ENCODE measurements at regions not wholly inside any gene's neighbourhood (a gene's known extent, or its start where the extent isn't known, plus 50 kb on each side); places are given as distances from the start of the nearest gene placed in this dataset.

- no peak for DNase-seq (ENCODE audit: low read depth in 1 of 2, low spot score in 1 of 2)
- Histone ChIP-seq H3K27ac (replicated peaks) (no peak overlapping the region), H3K4me3 (replicated peaks; ENCODE audit: insufficient read depth, low read length) (no peak overlapping the region), H3K27me3 (ENCODE audit: insufficient read depth, poor library complexity, severe bottlenecking) (no peaks in the 10 kb centered on the region)
- TF ChIP-seq CTCF (IDR thresholded peaks at IDR 0.05; ENCODE audit: insufficient read depth, low read length) (no peak), SPI1 (IDR thresholded peaks at IDR 0.05; ENCODE audit: borderline replicate concordance, low read depth) (no peak), GABPA (IDR thresholded peaks at IDR 0.05; ENCODE audit: low read depth) (no peak), REST (IDR thresholded peaks at IDR 0.05; ENCODE audit: insufficient replicate concordance, low read depth) (no peak), POLR2AphosphoS5 (IDR thresholded peaks at IDR 0.05; ENCODE audit: low read depth) (no peak)
Measured at GRCh38 chr5:115389799-115390382, 93.4 kb upstream of the CCDC112 start.

- TF ChIP-seq REST (IDR thresholded peaks at IDR 0.05; ENCODE audit: insufficient replicate concordance, low read depth) (no peak), GABPA (IDR thresholded peaks at IDR 0.05; ENCODE audit: low read depth) (no peak), CTCF (IDR thresholded peaks at IDR 0.05; ENCODE audit: insufficient read depth, low read length) (no peak), SPI1 (IDR thresholded peaks at IDR 0.05; ENCODE audit: borderline replicate concordance, low read depth) (no peak), POLR2AphosphoS5 (IDR thresholded peaks at IDR 0.05; ENCODE audit: low read depth) (no peak)
- H3K4me3 ChIP-seq (replicated peaks; ENCODE audit: insufficient read depth, low read length) = no peak overlapping the region
- no peaks in the 10 kb centered on the region for H3K27me3 ChIP-seq (ENCODE audit: insufficient read depth, poor library complexity, severe bottlenecking)
- no peak overlapping the region for H3K27ac ChIP-seq (replicated peaks)
- no peak for DNase-seq (ENCODE audit: low read depth in 1 of 2, low spot score in 1 of 2)
Measured at GRCh38 chr5:115389034-115389798, 92.8 kb upstream of the CCDC112 start.

- no peak overlapping the region for H3K27ac ChIP-seq (replicated peaks)
- DNase-seq (ENCODE audit: low read depth in 1 of 2, low spot score in 1 of 2) = no peak
- TF ChIP-seq CTCF (IDR thresholded peaks at IDR 0.05; ENCODE audit: insufficient read depth, low read length) (no peak), SPI1 (IDR thresholded peaks at IDR 0.05; ENCODE audit: borderline replicate concordance, low read depth) (no peak), POLR2AphosphoS5 (IDR thresholded peaks at IDR 0.05; ENCODE audit: low read depth) (no peak), REST (IDR thresholded peaks at IDR 0.05; ENCODE audit: insufficient replicate concordance, low read depth) (no peak), GABPA (IDR thresholded peaks at IDR 0.05; ENCODE audit: low read depth) (no peak)
- H3K27me3 ChIP-seq (ENCODE audit: insufficient read depth, poor library complexity, severe bottlenecking) = no peaks in the 10 kb centered on the region
- H3K4me3 ChIP-seq (replicated peaks; ENCODE audit: insufficient read depth, low read length) = no peak overlapping the region
Measured at GRCh38 chr5:115388240-115388639, 91.8 kb upstream of the CCDC112 start.
